ENCODE measurements at regions not wholly inside any gene's neighbourhood (a gene's known extent, or its start where the extent isn't known, plus 50 kb on each side); places are given as distances from the start of the nearest gene placed in this dataset.

- H3K27ac ChIP-seq, result no peak overlapping the region
- no peak for TF ChIP-seq ZFX (IDR thresholded peaks at IDR 0.05; ENCODE audit: borderline replicate concordance)
- no peak for TF ChIP-seq CTCF (IDR thresholded peaks at IDR 0.05)
These were observed 136.6 kb downstream of the SYF2 start for GRCh38 chr1:25095635-25096200.

- TF ChIP-seq ZFX (IDR thresholded peaks at IDR 0.05; ENCODE audit: borderline replicate concordance), result no peak
- TF ChIP-seq CTCF (IDR thresholded peaks at IDR 0.05), result no peak
- no peak overlapping the region for H3K27ac ChIP-seq
These were observed 137.3 kb downstream of the SYF2 start for GRCh38 chr1:25094995-25095394.

DNA sequence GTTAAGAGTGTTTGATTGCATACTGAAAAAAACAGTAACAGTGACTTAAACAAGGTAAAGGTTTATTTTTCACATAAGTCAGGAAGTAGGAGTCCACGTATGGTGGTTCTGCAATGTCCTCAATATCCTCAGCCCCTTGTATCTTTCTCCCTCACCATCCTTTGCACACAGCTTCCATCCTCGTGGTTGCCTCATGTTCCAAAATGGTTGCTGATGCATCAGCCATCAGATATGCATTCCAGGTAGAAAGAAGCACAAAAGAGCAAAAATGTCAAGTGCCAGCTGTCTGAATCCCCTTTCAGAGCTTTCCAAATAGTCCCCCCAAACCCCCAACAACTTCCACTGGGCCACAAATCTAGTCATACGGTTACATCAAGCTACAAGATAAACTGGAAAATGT, 138.1 kb downstream of the SYF2 start:
- H3K27ac ChIP-seq, result no peak overlapping the region
- no peak for TF ChIP-seq ZFX (IDR thresholded peaks at IDR 0.05; ENCODE audit: borderline replicate concordance)
- no peak for TF ChIP-seq CTCF (IDR thresholded peaks at IDR 0.05)

DNA sequence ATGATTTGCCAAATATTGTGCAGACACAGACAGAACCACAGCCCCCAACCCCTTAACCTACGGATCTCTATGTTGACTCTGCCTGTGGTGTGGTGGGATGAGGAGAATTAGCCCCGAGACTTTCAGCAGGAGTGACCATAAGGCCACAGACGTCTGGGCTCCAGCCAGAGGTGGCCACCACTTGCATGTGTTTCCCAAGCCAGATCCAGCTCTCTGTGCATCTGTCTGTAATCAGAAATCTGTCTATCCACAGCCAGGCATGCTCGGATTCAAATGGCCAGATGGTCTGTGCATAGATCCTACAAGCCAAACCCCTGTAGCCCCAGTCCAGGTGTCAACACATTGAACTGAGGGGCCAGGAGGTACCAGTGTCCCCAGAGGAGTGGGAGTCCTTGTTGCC, 140.6 kb downstream of the SYF2 start:
- no peak overlapping the region for H3K27ac ChIP-seq
- TF ChIP-seq CTCF (IDR thresholded peaks at IDR 0.05), result no peak
- no peak for TF ChIP-seq ZFX (IDR thresholded peaks at IDR 0.05; ENCODE audit: borderline replicate concordance)

DNA sequence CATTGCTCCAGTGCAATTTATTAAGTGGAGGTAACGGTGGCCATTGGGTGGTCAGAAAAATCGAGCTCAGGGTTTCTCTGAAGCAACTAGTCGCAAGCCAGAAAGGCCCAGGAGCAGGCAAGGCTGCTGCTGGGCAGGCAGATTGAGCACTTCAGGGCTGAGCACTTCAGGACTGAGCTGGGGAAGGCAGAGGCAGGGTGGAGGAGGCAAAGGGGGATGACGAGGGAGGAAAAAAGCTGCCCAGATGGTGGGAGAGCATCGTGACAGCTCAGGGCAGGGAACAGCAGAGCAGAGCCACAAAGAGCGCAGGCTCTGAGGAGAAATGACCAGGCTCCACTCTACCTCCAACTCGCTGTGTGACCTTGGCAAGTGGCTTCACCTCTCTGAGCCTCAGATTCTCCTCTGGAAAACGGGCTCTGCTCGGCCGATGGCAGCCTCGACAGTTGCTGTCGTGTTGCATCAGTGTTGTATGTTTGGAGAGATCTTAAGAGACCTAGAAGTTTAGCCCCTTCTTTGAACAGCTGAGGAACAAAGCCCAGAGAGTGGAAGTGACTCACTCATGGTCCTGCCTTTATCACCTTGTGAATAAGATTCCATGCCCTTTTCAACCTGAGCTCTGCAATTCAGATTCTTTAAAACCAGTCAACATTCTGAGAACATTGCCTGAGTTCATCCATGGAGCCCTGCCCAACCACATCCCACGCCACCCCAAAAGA, 141.4 kb downstream of the SYF2 start:
- TF ChIP-seq ZFX (IDR thresholded peaks at IDR 0.05; ENCODE audit: borderline replicate concordance), result no peak
- TF ChIP-seq CTCF (IDR thresholded peaks at IDR 0.05), result no peak
- H3K27ac ChIP-seq, result no peak overlapping the region

GRCh38 chr1:25089772-25090171, 142.5 kb downstream of the SYF2 start:
- TF ChIP-seq ZFX (IDR thresholded peaks at IDR 0.05; ENCODE audit: borderline replicate concordance) (no peak), CTCF (IDR thresholded peaks at IDR 0.05) (no peak)
- no peak overlapping the region for H3K27ac ChIP-seq

- no peak for TF ChIP-seq CTCF (IDR thresholded peaks at IDR 0.05)
- no peak for TF ChIP-seq ZFX (IDR thresholded peaks at IDR 0.05; ENCODE audit: borderline replicate concordance)
- no peak overlapping the region for H3K27ac ChIP-seq
These were observed 143.4 kb downstream of the SYF2 start for GRCh38 chr1:25088946-25089345.
